Prostate gland (tissue), 2 donors: ENCODE measurements at regions not wholly inside any gene's neighbourhood (a gene's known extent, or its start where the extent isn't known, plus 50 kb on each side); places are given as distances from the start of the nearest gene placed in this dataset.
"Not testable (repeated sequence)": the region's sequence is repeated elsewhere in the genome, so short reads cannot be mapped to it uniquely, and the experiment has no call there.

ENCODE experiments used
- DNase-seq: peaks from one replicate; pipeline ENCODE4 v3.0.0-alpha.2; 2019; ENCODE audit warnings: low spot score
- H3K27ac ChIP-seq, 2 donors: fragments of 200-600 bp; sonication (generic); 2 replicates each; pipeline ENCODE4 v1.5.1; 2017 to 2019
- H3K27me3 ChIP-seq: fragments of 200-600 bp; sonication (generic); replicated peaks from 2 replicates; pipeline ENCODE4 v1.5.1; 2019; ENCODE audit not compliant: insufficient read depth
- H3K36me3 ChIP-seq, 2 donors: fragments of 200-600 bp; sonication (generic); 1 replicate in 1 of 2; 2 replicates in 1 of 2; pipeline versions ENCODE4 v1.5.1 to v1.8.1; 2017 to 2019
- H3K4me1 ChIP-seq: fragments of 200-600 bp; sonication (generic); replicated peaks from 2 replicates; pipeline ENCODE4 v1.5.1; 2019
- H3K4me3 ChIP-seq, 2 donors: fragments of 200-600 bp; sonication (generic); 2 replicates each; pipeline ENCODE4 v1.5.1; 2017 to 2019
- H3K9me3 ChIP-seq: fragments of 200-600 bp; sonication (generic); 2 replicates; pipeline ENCODE4 v1.5.1; 2017
- CTCF ChIP-seq, 4 experiments: fragments of 200-600 bp in 2 of 4; fragments of 450-650 bp in 2 of 4; sonication (generic) in 2 of 4; IDR thresholded peaks; 1 replicate in 3 of 4; 2 replicates in 1 of 4; pipeline ENCODE4 v1.5.1; 2016 to 2019; ENCODE audit warnings: antibody characterized with exemption in 4 of 4, mild to moderate bottlenecking in 2 of 4, moderate library complexity in 2 of 4
- POLR2A ChIP-seq: fragments of 450-650 bp; IDR thresholded peaks from one replicate; pipeline ENCODE4 v1.6.1; 2016; ENCODE audit warnings: antibody characterized with exemption, mild to moderate bottlenecking
- POLR2AphosphoS5 ChIP-seq: sonication (generic); formaldehyde crosslinking; IDR thresholded peaks from one replicate; pipeline ENCODE4 v1.6.1; 2017; ENCODE audit warnings: antibody characterized with exemption
- WGBS: methylation state at CpG from one replicate; pipeline ENCODE4 v1.1.5; 2018; 5-methylcytosine and 5-hydroxymethylcytosine counted together
- intact Hi-C: fragments of 100-400 bp; cut with DNase I; formaldehyde crosslinking; loops from one replicate; pipeline ENCODE4 v1.14.2; 2022

GRCh38 chrX:17976955-17977354, 115.9 kb upstream of the RAI2 start:
- Histone ChIP-seq H3K9me3 (no peaks in the 10 kb centered on the region), H3K27ac (no peak overlapping the region), H3K4me1 (no peaks in the 10 kb centered on the region), H3K4me3 (no peak overlapping the region), H3K36me3 (no peaks in the 10 kb centered on the region), H3K27me3 (no peaks in the 10 kb centered on the region)
- no peak for TF ChIP-seq POLR2AphosphoS5
- TF ChIP-seq POLR2A, result no peak
- TF ChIP-seq CTCF (IDR thresholded peaks at IDR 0.05), result no peak
- no peak for DNase-seq
- intact Hi-C loops, result no loop called here
- 71% methylated on average over 3 of the region's 3 CpGs for WGBS

- H3K27me3 ChIP-seq, H3K9me3 ChIP-seq, H3K4me3 ChIP-seq, H3K27ac ChIP-seq, H3K4me1 ChIP-seq, DNase-seq, intact Hi-C loops, H3K36me3 ChIP-seq: not testable (repeated sequence)
- 85% methylated on average over 5 of the region's 5 CpGs for WGBS
Observed at GRCh38 chrX:17975349-17975748, 114.3 kb upstream of the RAI2 start.

- WGBS, result 71% methylated on average over 8 of the region's 8 CpGs
- TF ChIP-seq POLR2AphosphoS5 (no peak), POLR2A (no peak), CTCF (IDR thresholded peaks at IDR 0.05) (no peak)
Observed at GRCh38 chrX:17968367-17968766, 107.3 kb upstream of the RAI2 start.

GRCh38 chrX:17967888-17968287, 106.8 kb upstream of the RAI2 start:
- H3K27ac ChIP-seq, result no peak overlapping the region
- H3K36me3 ChIP-seq, result no peaks in the 10 kb centered on the region
- H3K9me3 ChIP-seq, result no peaks in the 10 kb centered on the region
- TF ChIP-seq CTCF (IDR thresholded peaks at IDR 0.05), result no peak
- TF ChIP-seq POLR2A, result no peak
- TF ChIP-seq POLR2AphosphoS5, result peak; percentile 29
- no peaks in the 10 kb centered on the region for H3K27me3 ChIP-seq
- H3K4me1 ChIP-seq, result no peaks in the 10 kb centered on the region
- intact Hi-C loops, result no loop called here
- DNase-seq, result peak; percentile 22
- no peak overlapping the region for H3K4me3 ChIP-seq
- WGBS, result 54% methylated on average over 3 of the region's 3 CpGs

More at GRCh38 chrX:17968367-17968766, 107.3 kb upstream of the RAI2 start:
- H3K4me3 ChIP-seq, result no peak overlapping the region
- no peaks in the 10 kb centered on the region for H3K9me3 ChIP-seq
- H3K4me1 ChIP-seq, result no peaks in the 10 kb centered on the region
- no peak overlapping the region for H3K27ac ChIP-seq
- H3K36me3 ChIP-seq, result no peaks in the 10 kb centered on the region
- intact Hi-C loops, result no loop called here
- H3K27me3 ChIP-seq, result no peaks in the 10 kb centered on the region
- no peak for DNase-seq

- H3K4me3 ChIP-seq, result no peak overlapping the region
- H3K9me3 ChIP-seq, result no peaks in the 10 kb centered on the region
- intact Hi-C loops, result no loop called here
- TF ChIP-seq CTCF (IDR thresholded peaks at IDR 0.05), result no peak
- TF ChIP-seq POLR2A, result no peak
- no peak for TF ChIP-seq POLR2AphosphoS5
- H3K4me1 ChIP-seq, result no peaks in the 10 kb centered on the region
- WGBS, result 56% methylated on average over 1 of the region's 1 CpG
- H3K36me3 ChIP-seq, result no peaks in the 10 kb centered on the region
- H3K27ac ChIP-seq, result no peak overlapping the region
- no peak for DNase-seq
- H3K27me3 ChIP-seq, result no peaks in the 10 kb centered on the region
Observed at GRCh38 chrX:17964871-17965270, 103.8 kb upstream of the RAI2 start.
